Right lung (tissue), 2 donors: ENCODE measurements at regions not wholly inside any gene's neighbourhood (a gene's known extent, or its start where the extent isn't known, plus 50 kb on each side); places are given as distances from the start of the nearest gene placed in this dataset.
"Not testable (repeated sequence)": the region's sequence is repeated elsewhere in the genome, so short reads cannot be mapped to it uniquely, and the experiment has no call there.

Experiments used
- DNase-seq, 2 donors: peaks; one replicate each; pipeline ENCODE4 v3.0.0-alpha.2; 2013

DNA sequence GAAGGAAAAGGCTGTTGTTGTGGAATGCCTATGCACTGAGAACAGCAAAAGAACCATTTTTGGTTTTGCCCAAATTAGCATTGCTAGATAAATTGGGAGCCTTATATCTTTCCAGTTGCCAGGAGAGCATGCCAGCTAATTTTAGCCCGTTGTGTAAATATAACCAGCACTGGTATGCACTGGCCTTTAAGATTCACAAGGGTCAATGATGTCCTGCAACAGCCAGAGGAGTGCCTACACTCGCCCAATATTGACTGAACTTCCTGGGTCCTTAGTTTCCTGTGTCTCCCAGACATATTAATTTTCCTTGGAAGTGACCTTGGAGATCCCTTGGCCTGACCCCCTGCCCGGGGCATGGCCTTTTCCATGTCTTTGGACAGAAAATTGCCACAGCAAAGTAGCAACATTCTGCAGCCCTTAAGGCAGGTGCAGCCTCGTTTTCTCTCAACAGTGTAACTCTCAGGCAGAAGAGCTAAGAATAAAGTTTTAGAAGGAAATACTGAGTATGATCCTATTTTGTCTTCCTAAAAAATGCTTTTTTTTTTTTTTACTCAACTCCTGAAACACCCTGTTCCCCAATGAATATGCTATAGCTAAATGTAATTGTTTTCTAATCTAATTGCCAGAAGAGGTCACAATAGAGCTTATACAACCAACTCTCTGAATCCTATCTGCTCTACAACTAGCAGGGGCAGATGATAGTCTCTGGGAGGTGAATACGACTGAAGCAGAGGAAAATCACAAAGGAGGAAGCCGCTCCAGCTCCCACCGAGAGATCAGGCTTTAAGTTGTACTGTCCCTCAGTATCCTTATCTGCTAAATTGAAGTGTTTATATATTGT, 131.9 kb upstream of the PCGF5 start:
- no peak for DNase-seq

DNA sequence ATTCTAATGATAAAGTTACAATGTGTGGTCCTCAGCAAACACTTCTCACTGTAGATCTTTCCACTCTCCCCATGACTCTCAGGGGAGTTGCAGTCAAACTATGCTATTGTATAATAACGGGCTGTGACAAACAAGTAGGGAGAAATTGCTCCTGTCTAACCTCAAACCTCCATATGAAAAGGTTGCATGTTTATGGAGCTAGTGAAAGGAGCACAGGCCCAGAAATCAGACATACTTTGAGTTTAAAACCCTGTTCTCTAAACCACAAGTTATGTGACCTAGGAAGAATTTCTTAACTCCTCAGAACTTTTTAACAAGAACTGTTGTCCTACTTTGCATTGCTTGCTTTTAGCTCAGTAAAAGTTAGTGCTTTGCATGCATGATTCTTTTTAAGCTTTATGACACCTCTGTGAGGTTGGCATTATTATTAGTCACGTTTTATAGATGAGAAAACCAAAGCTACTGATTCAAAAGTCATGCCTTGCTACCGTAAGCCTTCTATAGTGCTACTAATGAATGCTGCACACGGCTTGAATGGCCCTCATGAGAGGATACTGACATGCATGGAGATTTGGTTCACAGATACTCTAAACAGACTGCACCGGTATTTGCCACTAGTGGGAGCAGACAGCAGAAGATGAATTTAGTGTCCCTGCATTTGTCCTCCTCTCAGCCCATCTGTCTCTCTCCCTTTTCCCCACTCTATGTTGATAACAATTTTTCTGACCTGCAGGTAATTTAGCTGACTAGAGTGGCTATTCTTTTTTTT, 129.5 kb upstream of the PCGF5 start:
- no peak for DNase-seq

DNA sequence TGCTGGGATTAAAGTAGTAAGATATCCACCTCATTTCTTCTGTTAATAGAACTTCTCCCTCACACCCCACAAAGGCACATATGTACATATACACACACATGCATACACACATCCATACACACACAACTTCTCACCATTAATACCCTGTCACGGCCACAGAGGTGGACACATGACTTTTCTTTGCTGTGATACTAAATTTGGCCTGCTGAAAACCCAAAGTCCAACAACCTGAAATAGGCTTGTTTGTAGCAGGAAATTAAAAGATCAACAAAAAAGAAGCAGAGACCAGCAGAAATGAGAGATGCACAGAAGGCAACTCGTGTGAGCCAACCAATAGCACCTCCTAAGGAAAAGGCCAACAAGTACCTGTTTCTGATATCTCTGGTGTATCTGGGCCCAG, 128.7 kb upstream of the PCGF5 start:
- DNase-seq: no peak

DNA sequence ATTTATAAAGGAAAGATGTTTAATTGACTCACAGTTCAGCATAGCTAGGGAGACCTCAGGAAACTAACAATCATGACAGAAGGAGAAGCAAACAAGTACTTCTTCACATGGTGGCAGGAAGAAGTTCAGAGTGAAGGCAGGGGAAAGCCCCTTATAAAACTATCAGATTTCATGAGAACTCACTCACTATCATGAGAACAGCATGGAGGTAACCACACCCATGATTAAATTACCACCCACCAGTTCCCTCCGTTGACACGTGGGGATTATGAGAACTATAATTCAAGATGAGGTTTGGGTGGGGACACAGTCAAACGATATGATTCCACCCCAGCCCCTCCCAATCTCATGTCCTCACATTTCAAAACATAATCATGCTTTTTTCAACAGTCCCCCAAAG, 124.2 kb upstream of the PCGF5 start:
- DNase-seq: no peak

DNA sequence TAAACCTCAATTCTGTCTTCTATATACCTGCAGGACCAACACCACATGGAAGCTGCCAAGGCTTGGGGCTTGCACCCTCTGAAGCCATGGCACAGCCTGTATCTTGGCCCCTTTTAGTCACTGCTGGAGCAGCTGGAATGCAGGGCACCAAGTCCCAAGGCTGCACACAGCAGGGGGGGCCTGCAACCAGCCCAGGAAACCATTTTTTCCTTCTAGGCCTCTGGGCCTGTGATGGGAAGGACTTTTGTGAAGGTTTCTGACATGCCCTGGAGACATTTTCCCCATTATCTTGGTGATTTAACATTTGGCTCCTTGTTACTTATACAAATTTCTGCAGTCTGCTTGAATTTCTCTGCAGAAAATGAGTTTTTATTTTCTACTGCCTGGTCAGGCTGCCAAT, 123.2 kb upstream of the PCGF5 start:
- DNase-seq: no peak

DNA sequence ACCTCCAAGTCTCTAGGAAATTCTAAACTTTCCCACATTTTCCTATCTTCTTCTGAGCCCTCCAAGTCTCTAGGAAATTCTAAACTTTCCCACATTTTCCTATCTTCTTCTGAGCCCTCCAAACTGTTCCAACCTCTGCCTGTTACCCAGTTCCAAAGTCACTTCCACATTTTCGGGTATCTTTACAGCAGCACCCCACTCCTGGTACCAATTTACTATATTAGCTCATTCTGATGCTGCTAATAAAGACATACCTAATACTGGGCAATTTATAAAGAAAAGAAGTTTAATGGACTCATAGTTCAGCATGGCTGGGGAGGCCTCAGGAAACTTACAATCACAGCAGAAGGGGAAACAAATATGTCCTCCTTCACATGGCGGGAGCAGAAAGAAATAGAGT, 122.4 kb upstream of the PCGF5 start:
- not testable (repeated sequence) for DNase-seq

DNA sequence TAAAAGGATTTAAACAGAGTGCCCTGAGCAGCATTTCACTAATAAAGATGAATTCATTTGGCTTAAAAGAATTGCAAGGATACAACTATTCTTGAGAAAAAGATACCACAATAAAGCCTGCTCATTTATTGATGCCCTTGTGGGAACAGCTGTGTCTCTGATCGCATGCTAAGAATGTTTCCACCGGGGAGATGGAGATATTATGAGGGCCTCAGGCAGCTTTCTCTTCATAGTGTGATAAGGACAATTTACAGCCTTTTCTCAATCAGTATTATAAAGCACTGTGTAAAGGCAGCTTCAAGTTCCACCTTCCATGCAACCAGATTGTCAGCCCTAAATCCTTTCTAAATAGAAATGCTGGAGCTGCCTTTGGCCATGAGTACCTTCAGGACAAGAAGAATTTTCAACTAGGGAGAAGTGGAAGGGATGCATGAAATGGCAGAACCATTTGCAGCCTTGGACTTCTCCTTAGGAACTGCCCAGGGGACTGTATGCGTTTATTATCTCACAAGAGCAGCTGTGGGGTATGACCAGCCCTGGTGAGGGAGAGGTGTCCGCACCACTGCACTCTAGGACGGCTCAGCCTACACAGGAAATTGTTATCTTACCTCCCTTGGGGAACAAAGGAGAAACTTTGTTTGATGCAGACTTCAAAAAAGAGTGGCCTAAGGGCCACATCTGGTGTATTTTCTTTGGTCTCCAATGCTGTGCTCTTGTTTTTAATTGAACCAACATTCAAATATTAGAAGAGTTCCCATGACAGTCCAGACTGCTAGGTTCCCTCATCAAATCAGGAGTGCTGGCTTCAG, 116.9 kb upstream of the PCGF5 start:
- no peak for DNase-seq

DNA sequence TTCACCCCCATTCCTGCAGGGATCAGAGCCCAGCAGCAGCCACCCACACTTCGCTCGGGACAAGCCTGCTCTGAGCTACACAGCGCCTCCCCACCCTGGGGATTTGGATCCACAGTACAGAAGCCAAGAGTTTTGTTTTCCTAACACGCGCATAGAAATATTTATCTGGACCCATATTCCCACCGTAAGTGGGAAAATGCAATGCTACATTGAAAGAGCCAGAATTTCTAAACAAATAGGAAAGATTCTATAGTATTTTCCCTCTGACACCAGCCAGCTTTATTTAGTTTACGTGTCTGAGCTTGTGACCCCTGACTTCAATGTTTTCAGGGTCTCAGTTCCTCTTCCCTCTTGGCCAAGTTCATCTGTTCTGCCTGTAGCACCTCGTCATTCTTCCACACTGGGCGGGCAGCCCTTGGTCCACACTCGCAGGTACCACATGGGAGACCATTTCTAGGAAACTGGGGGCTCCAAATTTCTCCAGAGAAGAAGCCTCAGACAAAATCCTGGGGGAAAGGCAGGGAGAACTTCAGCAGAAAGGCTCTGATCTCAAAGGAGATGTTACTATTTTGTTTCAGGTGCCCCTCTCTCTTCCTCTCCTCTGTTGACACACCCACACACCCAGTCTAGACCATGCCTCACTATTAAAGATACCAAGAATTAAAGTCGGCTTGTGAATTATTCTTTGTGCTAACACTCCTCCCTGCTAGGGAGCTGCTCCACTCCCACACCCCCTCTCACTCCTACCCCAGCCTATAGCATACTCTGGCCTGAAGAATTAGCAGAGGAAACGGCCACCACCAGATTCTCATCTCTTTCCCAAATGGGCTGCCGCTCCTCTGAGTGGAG, 116.0 kb upstream of the PCGF5 start:
- DNase-seq: no peak

DNA sequence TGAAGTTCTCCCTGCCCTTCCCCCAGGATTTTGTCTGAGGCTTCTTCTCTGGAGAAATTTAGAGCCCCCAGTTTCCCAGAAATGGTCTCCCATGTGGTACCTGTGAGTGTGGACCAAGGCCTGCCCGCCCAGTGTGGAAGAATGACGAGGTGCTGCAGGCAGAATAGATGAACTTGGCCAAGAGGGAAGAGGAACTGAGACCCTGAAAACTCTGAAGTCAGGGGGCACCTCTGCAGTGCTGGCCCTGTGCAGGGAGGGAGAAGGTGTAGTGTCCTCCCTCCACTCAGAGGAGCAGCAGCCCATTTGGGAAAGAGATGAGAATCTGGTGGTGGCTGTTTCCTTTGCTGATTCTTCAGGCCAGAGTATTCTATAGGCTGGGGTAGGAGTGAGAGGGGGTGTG, 115.2 kb upstream of the PCGF5 start:
- DNase-seq: no peak

DNA sequence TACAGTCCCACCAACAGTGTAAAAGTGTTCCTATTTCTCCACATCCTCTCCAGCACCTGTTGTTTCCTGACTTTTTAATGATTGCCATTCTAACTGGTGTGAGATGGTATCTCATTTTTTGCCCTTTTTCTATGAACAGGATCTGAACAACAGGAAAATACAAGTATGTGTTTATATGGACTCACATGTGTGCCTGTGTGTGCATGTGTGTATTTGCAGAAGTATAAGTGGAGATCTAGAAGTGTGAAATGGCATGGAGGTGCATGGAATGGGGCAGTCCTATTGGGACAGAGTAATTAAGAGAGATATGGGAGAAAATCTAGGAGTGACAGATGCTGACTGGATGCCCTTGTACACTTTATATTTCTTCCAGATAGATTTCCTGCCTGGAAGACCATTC, 111.6 kb upstream of the PCGF5 start:
- DNase-seq: no peak

DNA sequence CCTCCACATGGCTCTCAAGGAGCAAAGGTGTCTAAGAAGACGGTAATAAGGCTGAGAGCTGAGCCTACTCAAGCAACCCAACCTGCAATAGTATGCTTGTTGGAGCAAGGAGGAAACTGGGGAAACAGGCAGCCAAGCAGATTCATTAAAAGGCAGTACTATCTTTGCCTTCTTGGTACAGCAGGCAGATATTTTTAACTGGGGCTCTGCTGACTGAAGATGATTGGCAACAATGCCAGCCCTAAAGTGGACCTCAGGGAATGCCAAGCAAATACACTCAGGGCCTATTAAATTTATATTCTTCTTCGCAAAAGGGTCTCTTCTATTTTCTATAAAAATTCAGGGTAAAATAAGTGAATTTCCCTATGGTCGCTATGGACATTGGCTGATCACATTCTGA, 109.4 kb upstream of the PCGF5 start:
- DNase-seq: no peak

DNA sequence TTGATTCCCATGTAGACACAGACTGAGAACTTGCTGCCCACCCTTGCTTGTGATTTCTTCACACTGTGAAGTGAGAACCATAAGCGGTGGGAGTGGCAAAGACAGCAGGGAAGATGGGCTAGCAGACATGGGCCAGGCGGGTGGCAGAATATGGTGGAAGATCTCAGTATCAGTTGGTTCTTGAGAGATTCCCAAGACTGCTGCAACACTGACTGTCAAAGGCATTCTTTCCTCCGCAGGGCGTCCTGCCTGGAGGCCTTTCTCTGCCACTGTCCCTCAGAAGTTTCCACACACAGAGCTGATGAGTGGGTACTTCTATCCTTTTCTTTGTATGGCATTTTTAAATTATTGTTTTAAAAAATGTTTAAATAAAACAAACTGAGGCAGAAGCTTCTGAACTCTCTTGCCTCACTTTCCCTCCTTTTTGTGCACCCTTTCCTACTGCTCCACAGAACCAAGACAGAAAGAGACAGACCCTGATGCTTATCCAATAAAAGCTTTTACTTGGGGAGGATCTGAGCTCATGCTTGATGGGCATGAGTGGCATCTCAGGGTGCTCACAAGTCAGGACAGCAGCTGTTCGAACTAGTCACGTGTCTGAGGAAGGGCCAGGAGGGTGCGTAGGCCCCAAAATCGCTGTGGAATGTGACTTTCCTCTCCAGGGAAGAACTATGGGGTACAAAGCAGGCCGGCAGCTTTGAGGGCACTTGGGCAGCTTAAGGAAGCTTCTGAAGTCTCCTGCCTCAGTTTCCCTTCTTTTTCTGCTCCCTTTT, 104.7 kb upstream of the PCGF5 start:
- DNase-seq: no peak

DNA sequence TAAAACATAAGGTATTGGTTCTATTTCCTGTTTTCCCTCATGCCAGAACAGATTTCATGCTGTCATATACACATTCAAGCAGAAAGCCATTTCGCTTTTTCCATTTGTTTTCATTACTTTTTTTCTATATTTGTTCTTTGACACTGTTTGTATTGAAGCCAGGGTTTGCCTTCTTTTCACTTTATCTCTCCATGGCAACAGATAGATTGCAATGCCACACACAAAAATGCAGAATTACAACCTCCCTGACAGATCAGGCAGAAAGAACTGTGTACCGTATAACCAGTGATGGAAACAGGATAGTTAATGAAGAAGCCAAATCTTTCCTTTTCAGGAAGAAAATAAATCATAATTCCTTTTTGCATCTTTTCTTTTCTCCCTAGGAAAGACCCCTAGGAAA, 103.0 kb upstream of the PCGF5 start:
- DNase-seq: no peak

DNA sequence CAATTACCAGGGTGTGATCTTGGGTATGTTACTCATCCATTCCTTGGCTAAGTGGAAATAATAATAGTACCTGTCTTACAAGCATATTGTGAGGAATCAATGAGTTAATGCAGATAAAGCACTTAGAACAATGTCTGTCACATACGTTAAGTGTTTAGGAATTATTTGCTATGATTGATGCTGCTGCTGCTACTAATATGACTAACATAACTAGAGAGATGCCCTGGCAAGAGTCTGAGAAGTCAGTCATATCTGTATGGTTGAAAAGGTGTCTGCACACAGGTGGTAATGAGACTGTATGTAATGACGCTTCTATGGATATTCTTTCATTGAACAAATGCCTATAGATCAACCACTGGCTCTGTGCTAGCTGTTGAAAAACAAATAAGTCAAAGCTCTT, 100.1 kb upstream of the PCGF5 start:
- DNase-seq: no peak

DNA sequence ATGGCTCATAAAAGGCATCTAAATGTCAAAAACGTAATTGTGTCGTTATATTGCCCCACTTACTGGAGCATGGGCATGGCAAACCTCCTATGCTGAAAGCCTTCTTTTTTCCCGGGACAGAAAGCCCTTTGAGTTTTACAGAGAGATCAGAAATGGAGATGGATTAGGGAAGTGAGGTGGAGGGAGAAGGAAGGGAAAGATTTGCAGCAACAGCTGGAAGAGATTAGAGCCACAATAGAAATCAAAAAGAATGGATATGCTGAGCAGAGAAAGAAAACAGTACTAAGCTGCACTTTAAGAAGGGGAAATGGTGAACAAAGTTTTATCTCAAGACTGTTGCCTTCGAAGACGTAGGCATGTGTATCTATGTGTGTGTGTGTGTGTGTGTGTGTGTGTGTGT, 97.2 kb upstream of the PCGF5 start:
- no peak for DNase-seq

DNA sequence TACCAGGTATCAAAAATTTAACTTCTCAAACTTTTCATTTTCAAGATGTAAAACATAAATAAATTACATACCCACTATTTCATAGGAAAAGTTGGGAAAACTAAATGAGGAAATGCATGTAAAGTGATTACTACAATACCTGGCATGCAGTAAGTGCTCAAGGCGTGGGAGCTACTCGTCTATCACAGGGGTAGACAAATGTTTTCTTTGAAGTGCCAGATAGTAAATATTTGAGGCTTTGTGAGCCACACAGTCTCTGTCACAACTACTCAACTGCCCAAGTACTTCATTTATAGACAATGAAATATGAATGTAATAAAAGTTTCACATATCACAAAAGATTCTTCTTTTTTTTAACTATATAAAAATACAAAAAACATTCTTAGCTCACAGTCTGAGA, 96.4 kb upstream of the PCGF5 start:
- no peak for DNase-seq

DNA sequence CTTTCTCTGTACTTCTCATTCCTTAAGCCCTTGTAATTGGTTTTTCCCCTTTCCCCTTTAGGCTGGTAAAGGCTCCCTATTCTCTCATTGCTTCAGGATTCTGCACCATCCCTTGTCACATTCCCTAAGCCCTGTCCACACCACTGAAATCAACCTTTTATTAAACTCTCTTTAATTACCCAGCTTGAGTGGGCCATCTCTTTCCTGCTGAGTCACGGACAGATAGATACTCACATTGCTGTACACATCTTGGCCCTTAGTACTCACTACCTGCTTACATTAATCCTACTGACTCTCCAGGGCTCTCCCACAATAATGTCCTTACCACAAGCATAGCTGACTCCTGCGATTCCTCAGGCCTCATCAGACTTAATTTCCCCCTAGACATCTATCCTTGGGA, 94.0 kb upstream of the PCGF5 start:
- no peak for DNase-seq

DNA sequence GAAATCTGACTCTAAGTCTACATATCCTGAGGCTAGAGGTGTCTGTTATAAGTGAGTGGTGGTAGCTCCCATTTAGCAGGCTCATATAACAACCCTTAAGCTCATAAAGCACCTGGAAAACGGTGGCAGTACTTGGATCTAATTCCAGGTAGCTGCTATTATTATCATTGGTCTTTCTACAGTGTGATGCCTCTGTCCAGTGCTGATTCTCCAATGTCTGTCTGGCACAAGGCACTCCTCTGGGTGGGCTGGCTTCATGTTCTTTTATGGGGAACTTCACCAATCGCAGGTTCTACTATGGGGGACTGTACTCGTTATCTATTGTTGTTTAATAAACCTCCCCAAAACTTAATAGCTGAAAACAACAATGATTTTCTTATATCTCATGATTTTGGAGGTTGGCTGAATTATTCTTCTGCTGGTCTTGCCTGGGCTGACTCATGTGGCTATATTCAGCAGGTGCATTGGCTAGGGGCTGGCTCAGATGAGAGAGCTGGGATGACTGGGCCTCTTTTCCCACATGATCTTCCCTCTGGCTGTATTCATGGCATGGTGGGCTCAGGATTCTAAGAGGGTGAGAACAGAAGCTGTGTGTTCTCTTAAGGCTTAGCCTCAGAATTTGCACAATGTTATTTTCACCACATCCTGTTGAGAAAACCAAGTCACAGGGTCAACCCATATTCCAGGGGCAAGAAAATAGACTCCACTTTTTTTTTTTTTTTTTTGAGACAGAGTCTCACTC, 93.0 kb upstream of the PCGF5 start:
- no peak for DNase-seq

DNA sequence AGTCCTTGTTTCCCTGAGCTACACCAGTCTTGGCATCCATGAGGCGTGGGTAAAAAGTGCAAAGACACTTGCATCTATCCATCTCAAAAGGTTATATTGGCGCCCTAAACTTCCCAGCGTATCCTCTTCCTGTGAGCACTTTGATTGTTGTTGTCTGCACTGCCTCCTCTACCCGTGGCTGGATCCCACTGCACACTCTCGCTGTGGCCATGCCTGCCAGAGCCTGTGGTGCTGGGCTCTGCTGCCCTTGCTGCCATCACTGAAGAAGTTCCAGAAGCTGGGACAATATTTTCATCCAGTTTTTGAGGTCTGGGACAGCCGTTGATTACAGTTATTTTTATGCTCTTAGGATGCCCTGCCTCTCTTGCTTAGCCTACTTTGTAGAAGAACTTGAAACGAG, 85.3 kb upstream of the PCGF5 start:
- DNase-seq: no peak

DNA sequence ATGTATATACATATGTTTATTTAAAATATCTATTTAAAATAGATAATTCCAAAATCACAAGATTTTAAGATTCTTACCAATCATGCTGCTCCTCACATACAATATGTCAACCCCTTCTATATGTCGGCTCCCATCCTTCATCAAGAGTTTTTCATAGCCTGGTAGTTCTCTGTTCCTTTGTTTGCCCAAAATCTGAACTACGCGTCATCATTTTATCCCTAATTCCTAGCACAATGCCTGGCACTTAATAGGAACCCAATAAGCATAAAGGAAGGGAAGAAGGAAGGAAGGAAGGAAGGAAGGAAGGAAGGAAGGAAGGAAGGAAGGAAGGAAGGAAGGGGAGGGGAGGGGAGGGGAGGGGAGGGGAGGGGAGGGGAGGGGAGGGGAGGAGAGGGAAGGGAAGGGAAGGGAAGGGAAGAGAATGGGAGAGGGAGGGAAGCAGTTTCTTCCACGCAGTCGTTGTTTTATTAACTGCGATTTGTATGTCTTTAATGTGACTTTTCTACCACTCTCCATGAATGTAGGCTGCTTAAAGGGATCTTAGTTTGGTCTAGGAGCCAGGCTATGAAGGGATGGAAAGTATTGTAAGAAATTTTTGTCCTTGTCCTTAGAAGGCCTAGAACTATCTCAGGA, 83.3 kb upstream of the PCGF5 start:
- no peak for DNase-seq
